Activated T-helper 1 cell treated with anti-CD3 and anti-CD28 coated beads, Interleukin-12 subunit alpha, Interleukin-12 subunit beta, Interleukin-2, Interleukin-4 antibody, amounts not matched to agents 30 ng/mL and 10 ng/mL and 1 ng/mL, durations not matched to agents 14 hours and 24 hours and 36 hours (primary cell): ENCODE measurements at regions not wholly inside any gene's neighbourhood (a gene's known extent, or its start where the extent isn't known, plus 50 kb on each side); places are given as distances from the start of the nearest gene placed in this dataset.
"Not testable (repeated sequence)": the region's sequence is repeated elsewhere in the genome, so short reads cannot be mapped to it uniquely, and the experiment has no call there.

ENCODE experiments used
- DNase-seq: peaks from one replicate; pipeline ENCODE4 v3.0.0; 2021; ENCODE audit warnings: low spot score
- H3K27ac Mint-ChIP-seq: one replicate; pipeline ENCODE4 v1.8.0; 2021; ENCODE audit warnings: mild to moderate bottlenecking, mixed read lengths
- H3K27me3 Mint-ChIP-seq: one replicate; pipeline ENCODE4 v1.8.0; 2022; ENCODE audit warnings: mild to moderate bottlenecking, moderate library complexity, mixed read lengths; ENCODE audit not compliant: insufficient read depth
- H3K36me3 Mint-ChIP-seq: one replicate; pipeline ENCODE4 v1.8.0; 2021; ENCODE audit warnings: low read depth, mixed read lengths
- H3K4me1 Mint-ChIP-seq: one replicate; pipeline ENCODE4 v1.8.0; 2021; ENCODE audit warnings: low read depth, mixed read lengths
- H3K4me3 Mint-ChIP-seq: one replicate; pipeline ENCODE4 v1.8.0; 2021; ENCODE audit warnings: mild to moderate bottlenecking, moderate library complexity, mixed read lengths
- H3K9me3 Mint-ChIP-seq: one replicate; pipeline ENCODE4 v1.8.0; 2021; ENCODE audit warnings: mixed read lengths
- intact Hi-C: fragments of 100-400 bp; cut with micrococcal nuclease; formaldehyde crosslinking; loops from one replicate; pipeline ENCODE4 v1.15.1; 2024

DNA sequence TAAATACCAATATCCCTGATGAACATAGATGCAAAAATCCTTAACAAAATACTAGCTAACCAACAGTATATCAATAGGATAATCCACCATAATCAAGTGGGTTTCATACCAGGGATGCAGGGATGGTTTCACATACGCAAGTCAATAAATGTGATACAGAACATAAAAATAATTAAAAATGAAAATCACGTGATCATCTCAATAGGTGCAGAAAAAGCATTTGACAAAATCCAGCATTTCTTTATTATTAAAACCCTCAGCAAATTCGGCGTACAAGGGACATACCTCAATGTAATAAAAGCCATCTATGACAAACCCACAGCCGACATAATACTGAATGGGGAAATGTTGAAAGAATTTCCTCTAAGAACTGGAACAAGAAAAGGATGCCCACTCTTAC is 793.5 kb downstream of the NR4A2 start:
- not testable (repeated sequence) for H3K27ac Mint-ChIP-seq

GRCh38 chr2:155528034-155528433 is 804.5 kb downstream of the NR4A2 start:
- H3K4me1 Mint-ChIP-seq, result no peaks in the 10 kb centered on the region
- H3K4me3 Mint-ChIP-seq, result no peak overlapping the region
- no peak overlapping the region for H3K27ac Mint-ChIP-seq
- intact Hi-C loops, result no loop called here
- DNase-seq, result no peak
- no peaks in the 10 kb centered on the region for H3K27me3 Mint-ChIP-seq
- H3K36me3 Mint-ChIP-seq, result no peaks in the 10 kb centered on the region
- no peaks in the 10 kb centered on the region for H3K9me3 Mint-ChIP-seq

More for the DNA sequence above, 793.5 kb downstream of the NR4A2 start:
- H3K9me3 Mint-ChIP-seq, H3K36me3 Mint-ChIP-seq, DNase-seq, intact Hi-C loops, H3K4me3 Mint-ChIP-seq, H3K27me3 Mint-ChIP-seq, H3K4me1 Mint-ChIP-seq: not testable (repeated sequence)

DNA sequence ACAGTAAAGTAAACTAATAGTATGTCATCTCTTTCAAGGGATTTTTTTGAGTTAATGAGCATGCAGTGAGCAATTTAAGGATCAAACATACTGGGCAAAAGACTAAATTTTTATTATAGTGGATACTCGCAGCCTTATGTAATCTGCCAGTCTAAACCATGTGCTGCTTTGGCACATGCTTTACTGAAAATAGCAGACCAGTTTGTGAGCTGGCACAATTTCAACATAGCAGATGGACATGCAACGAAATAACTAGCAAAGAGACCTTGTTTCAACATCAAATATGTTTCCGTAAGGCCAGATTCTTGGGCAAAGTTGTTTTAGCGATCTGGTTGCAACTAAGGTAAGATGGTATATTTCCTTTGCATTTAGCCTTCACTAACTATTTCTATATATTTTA is 807.3 kb downstream of the NR4A2 start:
- Mint-ChIP-seq H3K27me3 (no peaks in the 10 kb centered on the region), H3K27ac (no peak overlapping the region), H3K9me3 (no peaks in the 10 kb centered on the region), H3K4me3 (no peak overlapping the region), H3K4me1 (no peaks in the 10 kb centered on the region), H3K36me3 (no peaks in the 10 kb centered on the region)
- intact Hi-C loops, result no loop called here
- DNase-seq, result no peak

GRCh38 chr2:155519529-155520130 is 812.9 kb downstream of the NR4A2 start:
- H3K27ac Mint-ChIP-seq, result no peak overlapping the region
- no peaks in the 10 kb centered on the region for H3K4me1 Mint-ChIP-seq
- H3K9me3 Mint-ChIP-seq, result no peaks in the 10 kb centered on the region
- intact Hi-C loops, result no loop called here
- no peaks in the 10 kb centered on the region for H3K36me3 Mint-ChIP-seq
- H3K4me3 Mint-ChIP-seq, result no peak overlapping the region
- no peaks in the 10 kb centered on the region for H3K27me3 Mint-ChIP-seq
- DNase-seq, result no peak

GRCh38 chr2:155518094-155518493 is 814.4 kb downstream of the NR4A2 start:
- intact Hi-C loops, result no loop called here
- DNase-seq, result no peak
- no peaks in the 10 kb centered on the region for H3K9me3 Mint-ChIP-seq
- no peak overlapping the region for H3K27ac Mint-ChIP-seq
- no peaks in the 10 kb centered on the region for H3K4me1 Mint-ChIP-seq
- no peaks in the 10 kb centered on the region for H3K36me3 Mint-ChIP-seq
- H3K27me3 Mint-ChIP-seq, result no peaks in the 10 kb centered on the region
- H3K4me3 Mint-ChIP-seq, result no peak overlapping the region

GRCh38 chr2:155517362-155517761 is 815.2 kb downstream of the NR4A2 start:
- intact Hi-C loops, result no loop called here
- Mint-ChIP-seq H3K27ac (no peak overlapping the region), H3K27me3 (no peaks in the 10 kb centered on the region), H3K4me1 (no peaks in the 10 kb centered on the region), H3K9me3 (no peaks in the 10 kb centered on the region), H3K4me3 (no peak overlapping the region), H3K36me3 (no peaks in the 10 kb centered on the region)
- DNase-seq, result no peak

DNA sequence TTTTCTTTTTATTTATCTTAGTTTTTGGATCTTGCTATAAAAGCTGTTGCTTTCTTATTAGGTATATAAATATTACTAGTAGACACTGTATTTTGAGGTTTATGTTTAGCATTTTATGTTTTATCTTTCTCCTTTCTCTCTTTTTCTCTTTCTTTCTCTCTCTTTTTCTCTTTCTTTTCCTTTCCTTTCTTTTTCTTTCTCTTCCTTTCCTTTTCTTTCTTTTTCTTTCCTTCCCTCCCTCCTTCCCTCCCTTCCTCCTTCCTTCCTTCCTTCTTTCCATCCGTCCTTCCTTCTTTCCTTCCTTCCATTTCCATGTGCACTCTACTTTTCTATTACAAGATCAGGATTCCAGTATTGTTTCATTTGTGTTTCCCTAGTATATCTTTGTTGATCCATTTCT is 814.8 kb downstream of the KCNJ3 start:
- no peak for DNase-seq
- intact Hi-C loops, result no loop called here
- Mint-ChIP-seq H3K4me1 (no peaks in the 10 kb centered on the region), H3K27ac (no peak overlapping the region), H3K36me3 (no peaks in the 10 kb centered on the region), H3K4me3 (no peak overlapping the region), H3K27me3 (no peaks in the 10 kb centered on the region), H3K9me3 (no peaks in the 10 kb centered on the region)

- Mint-ChIP-seq H3K27ac (no peak overlapping the region), H3K36me3 (no peaks in the 10 kb centered on the region), H3K27me3 (no peaks in the 10 kb centered on the region), H3K4me1 (no peaks in the 10 kb centered on the region), H3K9me3 (no peaks in the 10 kb centered on the region), H3K4me3 (no peak overlapping the region)
- DNase-seq, result no peak
- intact Hi-C loops, result no loop called here
These were observed 804.3 kb downstream of the KCNJ3 start for GRCh38 chr2:155502766-155503165.

DNA sequence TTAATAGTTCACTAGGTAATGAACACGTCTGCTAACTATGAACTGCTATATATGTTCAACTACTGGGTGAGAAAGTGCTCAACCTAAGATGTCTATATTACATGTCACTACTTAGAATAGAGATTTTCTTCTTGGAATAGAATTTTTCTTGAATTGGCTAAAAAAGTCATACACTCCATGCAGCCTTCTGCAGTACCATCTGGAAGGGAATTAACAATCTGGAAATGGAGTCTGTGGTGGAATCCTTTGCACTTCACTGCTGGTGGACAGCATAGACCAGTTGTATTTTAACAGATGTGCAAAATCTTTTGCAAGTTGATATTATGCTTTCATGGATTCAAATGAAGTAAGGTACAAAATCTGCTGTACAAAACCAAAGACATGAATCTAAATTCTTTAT is 799.6 kb downstream of the KCNJ3 start:
- no peak overlapping the region for H3K4me3 Mint-ChIP-seq
- H3K9me3 Mint-ChIP-seq, result no peaks in the 10 kb centered on the region
- no peaks in the 10 kb centered on the region for H3K4me1 Mint-ChIP-seq
- H3K36me3 Mint-ChIP-seq, result no peaks in the 10 kb centered on the region
- DNase-seq, result no peak
- H3K27me3 Mint-ChIP-seq, result no peaks in the 10 kb centered on the region
- intact Hi-C loops, result no loop called here
- H3K27ac Mint-ChIP-seq, result no peak overlapping the region

GRCh38 chr2:155494744-155495143 is 796.2 kb downstream of the KCNJ3 start:
- H3K27ac Mint-ChIP-seq, result no peak overlapping the region
- DNase-seq, result no peak
- H3K4me1 Mint-ChIP-seq, result no peaks in the 10 kb centered on the region
- no peaks in the 10 kb centered on the region for H3K27me3 Mint-ChIP-seq
- H3K9me3 Mint-ChIP-seq, result no peaks in the 10 kb centered on the region
- no peaks in the 10 kb centered on the region for H3K36me3 Mint-ChIP-seq
- intact Hi-C loops, result no loop called here
- H3K4me3 Mint-ChIP-seq, result no peak overlapping the region

DNA sequence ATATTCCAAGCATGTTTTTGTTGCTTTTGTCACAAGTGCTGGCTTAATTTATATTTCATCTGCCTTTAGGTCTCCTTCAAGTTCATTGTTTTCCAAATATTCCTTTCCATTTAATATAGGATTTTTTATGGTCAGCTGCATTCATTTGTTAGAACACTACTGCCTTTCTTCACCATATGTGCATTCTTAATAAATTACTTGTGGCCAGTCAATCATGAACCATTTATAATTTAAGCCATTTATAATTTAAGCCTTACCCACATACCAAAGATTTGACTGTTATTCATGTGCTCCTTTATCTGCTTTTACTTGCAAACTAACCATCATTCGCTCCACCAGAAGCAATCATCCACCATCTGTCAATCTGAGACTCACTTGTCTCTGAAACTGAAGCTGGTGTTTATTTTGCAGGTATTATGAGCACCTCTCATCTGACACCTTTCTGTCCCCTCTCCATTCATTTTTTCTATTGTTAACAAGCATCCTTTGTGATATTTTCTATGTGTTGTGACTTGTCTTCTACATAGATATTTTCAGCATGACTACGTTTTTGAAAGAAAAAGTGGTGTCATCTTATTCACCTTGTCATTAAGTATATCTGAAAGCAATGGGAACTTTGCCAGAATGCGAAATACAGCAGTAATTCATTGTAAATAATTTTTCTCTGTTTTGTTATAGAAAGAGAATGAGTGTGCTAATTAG is 786.8 kb downstream of the KCNJ3 start:
- H3K27ac Mint-ChIP-seq, result no peak overlapping the region
- DNase-seq, result no peak
- H3K9me3 Mint-ChIP-seq, result no peaks in the 10 kb centered on the region
- H3K4me1 Mint-ChIP-seq, result no peaks in the 10 kb centered on the region
- H3K4me3 Mint-ChIP-seq, result no peak overlapping the region
- intact Hi-C loops, result no loop called here
- no peaks in the 10 kb centered on the region for H3K27me3 Mint-ChIP-seq
- no peaks in the 10 kb centered on the region for H3K36me3 Mint-ChIP-seq

- H3K9me3 Mint-ChIP-seq, result no peaks in the 10 kb centered on the region
- no peak for DNase-seq
- no peak overlapping the region for H3K4me3 Mint-ChIP-seq
- no peaks in the 10 kb centered on the region for H3K27me3 Mint-ChIP-seq
- intact Hi-C loops, result no loop called here
- no peaks in the 10 kb centered on the region for H3K36me3 Mint-ChIP-seq
- no peak overlapping the region for H3K27ac Mint-ChIP-seq
- no peaks in the 10 kb centered on the region for H3K4me1 Mint-ChIP-seq
These were observed 782.6 kb downstream of the KCNJ3 start for GRCh38 chr2:155481141-155481540.

GRCh38 chr2:155472018-155472417 is 773.5 kb downstream of the KCNJ3 start:
- DNase-seq, H3K27ac Mint-ChIP-seq, H3K9me3 Mint-ChIP-seq, H3K4me3 Mint-ChIP-seq, intact Hi-C loops, H3K36me3 Mint-ChIP-seq, H3K4me1 Mint-ChIP-seq, H3K27me3 Mint-ChIP-seq: not testable (repeated sequence)

- Mint-ChIP-seq H3K9me3 (no peaks in the 10 kb centered on the region), H3K27ac (no peak overlapping the region), H3K36me3 (no peaks in the 10 kb centered on the region), H3K4me3 (no peak overlapping the region), H3K27me3 (no peaks in the 10 kb centered on the region), H3K4me1 (no peaks in the 10 kb centered on the region)
- DNase-seq, result no peak
- intact Hi-C loops, result no loop called here
These were observed 757.7 kb downstream of the KCNJ3 start for GRCh38 chr2:155456222-155456621.
